ENCODE measurements at regions not wholly inside any gene's neighbourhood (a gene's known extent, or its start where the extent isn't known, plus 50 kb on each side); places are given as distances from the start of the nearest gene placed in this dataset.

DNA sequence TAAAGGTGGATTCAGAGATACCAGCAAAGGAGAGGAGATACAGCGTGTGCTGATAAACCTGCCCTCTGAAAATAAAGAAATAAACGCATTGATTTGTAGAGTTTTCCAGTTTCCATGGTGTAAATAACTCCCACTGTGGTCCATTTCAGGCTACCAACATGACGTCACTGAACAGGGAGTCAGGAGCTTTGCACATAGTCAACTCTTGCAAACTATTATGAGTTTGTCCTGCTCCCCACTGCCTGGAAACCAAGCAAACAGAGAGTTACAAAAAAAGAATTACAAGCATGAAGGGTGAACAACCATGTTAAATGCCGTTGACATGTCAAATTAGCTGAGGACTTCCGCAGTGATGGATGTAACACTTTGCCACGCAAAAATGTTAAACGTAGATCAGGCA, 70.4 kb upstream of the GATA2 start:
- intact Hi-C loops (cut with DNase I), result no loop called here
- Histone ChIP-seq H3K27me3 (peaks cover 6% of the 10 kb centered on the region), H3K4me1 (replicated peaks in 1 of 2) (no peaks in the 10 kb centered on the region), H3K36me3 (replicated peaks in 1 of 2) (no peaks in the 10 kb centered on the region), H3K9me3 (replicated peaks in 1 of 3) (no peaks in the 10 kb centered on the region), H3K27ac (no peak overlapping the region), H3K4me3 (no peak overlapping the region)
- DNase-seq, result no peak
- WGBS, 4 donors, result 54 to 63% (median 59%) methylated on average over 7 of the region's 7 CpGs
- TF ChIP-seq, protein P1, sequence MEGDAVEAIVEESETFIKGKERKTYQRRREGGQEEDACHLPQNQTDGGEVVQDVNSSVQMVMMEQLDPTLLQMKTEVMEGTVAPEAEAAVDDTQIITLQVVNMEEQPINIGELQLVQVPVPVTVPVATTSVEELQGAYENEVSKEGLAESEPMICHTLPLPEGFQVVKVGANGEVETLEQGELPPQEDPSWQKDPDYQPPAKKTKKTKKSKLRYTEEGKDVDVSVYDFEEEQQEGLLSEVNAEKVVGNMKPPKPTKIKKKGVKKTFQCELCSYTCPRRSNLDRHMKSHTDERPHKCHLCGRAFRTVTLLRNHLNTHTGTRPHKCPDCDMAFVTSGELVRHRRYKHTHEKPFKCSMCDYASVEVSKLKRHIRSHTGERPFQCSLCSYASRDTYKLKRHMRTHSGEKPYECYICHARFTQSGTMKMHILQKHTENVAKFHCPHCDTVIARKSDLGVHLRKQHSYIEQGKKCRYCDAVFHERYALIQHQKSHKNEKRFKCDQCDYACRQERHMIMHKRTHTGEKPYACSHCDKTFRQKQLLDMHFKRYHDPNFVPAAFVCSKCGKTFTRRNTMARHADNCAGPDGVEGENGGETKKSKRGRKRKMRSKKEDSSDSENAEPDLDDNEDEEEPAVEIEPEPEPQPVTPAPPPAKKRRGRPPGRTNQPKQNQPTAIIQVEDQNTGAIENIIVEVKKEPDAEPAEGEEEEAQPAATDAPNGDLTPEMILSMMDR (IDR thresholded peaks at IDR 0.05), result no peak
- TF ChIP-seq POLR2A (IDR thresholded peaks at IDR 0.05), result no peak

DNA sequence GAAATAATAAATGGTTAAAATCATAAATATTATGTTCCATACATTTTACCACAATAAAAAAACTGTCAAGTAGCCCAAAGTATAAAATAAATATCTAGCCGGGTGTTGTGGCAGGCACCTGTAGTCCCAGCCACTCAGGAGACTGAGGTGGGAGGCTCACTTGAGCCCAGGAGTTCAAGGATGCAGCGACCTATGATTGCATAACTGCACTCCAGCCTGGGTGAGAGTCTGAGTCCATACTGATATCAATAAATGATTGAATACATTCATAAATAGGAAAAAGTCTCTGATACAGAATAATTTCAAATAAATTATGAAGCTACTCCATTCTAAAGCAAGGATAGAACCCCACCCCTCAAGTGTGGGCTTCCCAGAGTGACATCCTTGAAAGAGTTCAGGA, 68.5 kb upstream of the GATA2 start:
- H3K27me3 ChIP-seq, result peaks cover 3% of the 10 kb centered on the region
- intact Hi-C loops (cut with DNase I), result no loop called here
- H3K4me1 ChIP-seq (replicated peaks in 1 of 2), result no peaks in the 10 kb centered on the region
- TF ChIP-seq, protein P1 (IDR thresholded peaks at IDR 0.05), result no peak
- TF ChIP-seq POLR2A (IDR thresholded peaks at IDR 0.05), result no peak
- no peak overlapping the region for H3K4me3 ChIP-seq
- DNase-seq, result no peak
- no peaks in the 10 kb centered on the region for H3K36me3 ChIP-seq (replicated peaks in 1 of 2)
- 55 to 77% (median 67%) methylated on average over 2 of the region's 2 CpGs for WGBS, 4 donors
- H3K9me3 ChIP-seq (replicated peaks in 1 of 3), result no peaks in the 10 kb centered on the region
- no peak overlapping the region for H3K27ac ChIP-seq

DNA sequence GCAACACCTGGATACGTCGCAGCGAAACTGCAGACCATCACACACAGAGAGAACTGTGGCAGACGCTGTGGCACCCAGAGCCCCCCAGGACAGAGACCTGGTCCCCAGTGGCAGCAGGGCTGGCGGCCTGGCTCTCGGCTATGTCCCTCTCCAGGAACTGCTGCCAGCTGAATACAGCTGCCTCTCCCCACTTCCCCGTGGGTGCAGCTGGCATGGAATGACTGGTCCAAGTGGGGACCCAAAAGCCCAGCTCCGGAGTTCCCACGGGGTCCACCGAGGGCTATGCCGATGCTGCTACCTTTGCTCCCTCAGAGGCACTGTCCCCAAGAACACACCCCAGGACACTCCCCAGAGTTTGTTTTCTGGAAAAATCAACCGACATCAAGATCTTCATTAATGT, 67.8 kb upstream of the GATA2 start:
- Histone ChIP-seq H3K36me3 (replicated peaks in 1 of 2) (no peaks in the 10 kb centered on the region), H3K27me3 (peaks cover 7% of the 10 kb centered on the region), H3K27ac (no peak overlapping the region), H3K9me3 (replicated peaks in 1 of 3) (no peaks in the 10 kb centered on the region), H3K4me1 (replicated peaks in 1 of 2) (no peaks in the 10 kb centered on the region), H3K4me3 (no peak overlapping the region)
- intact Hi-C loops (cut with DNase I), result no loop called here
- WGBS, 4 donors, result 90 to 94% (median 91%) methylated on average over 9 to 12 of the region's 12 CpGs
- DNase-seq, result no peak
- TF ChIP-seq POLR2A (IDR thresholded peaks at IDR 0.05), result no peak
- TF ChIP-seq, protein P1 (IDR thresholded peaks at IDR 0.05), result no peak

DNA sequence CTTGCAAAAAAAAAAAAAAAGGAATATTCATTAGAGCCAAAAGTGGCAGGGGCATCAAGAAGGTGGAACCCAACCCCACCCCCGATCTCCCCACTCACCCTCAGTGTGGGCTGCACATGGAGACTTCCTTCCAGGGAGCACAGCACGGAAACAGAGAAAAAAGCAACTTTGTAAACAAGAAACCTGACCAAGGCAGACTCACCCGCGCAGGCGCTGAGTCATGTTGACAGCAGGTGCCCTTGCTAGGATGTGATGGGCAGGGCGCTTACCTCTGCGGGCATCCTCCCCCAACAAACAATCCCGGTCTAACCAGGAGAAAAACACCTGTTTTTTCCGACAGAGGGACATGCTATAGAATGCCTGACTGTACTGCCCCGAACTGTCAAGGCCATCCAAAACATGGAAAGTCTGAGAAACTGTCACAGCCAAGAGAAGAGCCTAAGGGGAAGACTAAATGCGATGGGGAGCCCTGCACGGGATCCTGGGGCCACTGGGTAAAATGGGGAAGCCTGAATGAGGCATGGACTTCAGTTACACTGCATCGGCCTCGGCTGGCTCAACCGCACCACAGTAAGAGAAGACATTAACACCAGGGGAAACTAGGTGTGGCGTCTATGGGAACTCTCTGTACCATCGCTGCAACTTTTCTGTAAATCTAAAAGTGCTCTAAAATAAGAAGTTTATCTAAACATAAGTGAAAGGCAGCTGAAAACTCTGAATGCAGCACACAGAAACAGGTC, 66.7 kb upstream of the GATA2 start:
- no peak overlapping the region for H3K4me3 ChIP-seq
- no peaks in the 10 kb centered on the region for H3K4me1 ChIP-seq (replicated peaks in 1 of 2)
- H3K36me3 ChIP-seq (replicated peaks in 1 of 2), result no peaks in the 10 kb centered on the region
- no peak for DNase-seq
- intact Hi-C loops (cut with DNase I), result no loop called here
- H3K27ac ChIP-seq, result no peak overlapping the region
- peaks cover 18% of the 10 kb centered on the region for H3K27me3 ChIP-seq
- 42 to 46% (median 43%) methylated on average over 16 to 17 of the region's 17 CpGs for WGBS, 4 donors
- H3K9me3 ChIP-seq (replicated peaks in 1 of 3), result no peaks in the 10 kb centered on the region
- TF ChIP-seq, protein P1 (IDR thresholded peaks at IDR 0.05), result no peak
- TF ChIP-seq POLR2A (IDR thresholded peaks at IDR 0.05), result no peak
